ENCODE measurements at regions not wholly inside any gene's neighbourhood (a gene's known extent, or its start where the extent isn't known, plus 50 kb on each side); places are given as distances from the start of the nearest gene placed in this dataset.

- TF ChIP-seq, protein P1, sequence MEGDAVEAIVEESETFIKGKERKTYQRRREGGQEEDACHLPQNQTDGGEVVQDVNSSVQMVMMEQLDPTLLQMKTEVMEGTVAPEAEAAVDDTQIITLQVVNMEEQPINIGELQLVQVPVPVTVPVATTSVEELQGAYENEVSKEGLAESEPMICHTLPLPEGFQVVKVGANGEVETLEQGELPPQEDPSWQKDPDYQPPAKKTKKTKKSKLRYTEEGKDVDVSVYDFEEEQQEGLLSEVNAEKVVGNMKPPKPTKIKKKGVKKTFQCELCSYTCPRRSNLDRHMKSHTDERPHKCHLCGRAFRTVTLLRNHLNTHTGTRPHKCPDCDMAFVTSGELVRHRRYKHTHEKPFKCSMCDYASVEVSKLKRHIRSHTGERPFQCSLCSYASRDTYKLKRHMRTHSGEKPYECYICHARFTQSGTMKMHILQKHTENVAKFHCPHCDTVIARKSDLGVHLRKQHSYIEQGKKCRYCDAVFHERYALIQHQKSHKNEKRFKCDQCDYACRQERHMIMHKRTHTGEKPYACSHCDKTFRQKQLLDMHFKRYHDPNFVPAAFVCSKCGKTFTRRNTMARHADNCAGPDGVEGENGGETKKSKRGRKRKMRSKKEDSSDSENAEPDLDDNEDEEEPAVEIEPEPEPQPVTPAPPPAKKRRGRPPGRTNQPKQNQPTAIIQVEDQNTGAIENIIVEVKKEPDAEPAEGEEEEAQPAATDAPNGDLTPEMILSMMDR (conservative IDR thresholded peaks at IDR 0.05; ENCODE audit: low read depth, low read length), result no peak
- TF ChIP-seq EZH2 (IDR thresholded peaks at IDR 0.05; ENCODE audit: borderline replicate concordance, low read depth, low read length, poor library complexity, severe bottlenecking), result no peak
Observed at GRCh38 chr2:42917425-42917927, 125.1 kb upstream of the HAAO start.
